ENCODE measurements at regions not wholly inside any gene's neighbourhood (a gene's known extent, or its start where the extent isn't known, plus 50 kb on each side); places are given as distances from the start of the nearest gene placed in this dataset.

DNA sequence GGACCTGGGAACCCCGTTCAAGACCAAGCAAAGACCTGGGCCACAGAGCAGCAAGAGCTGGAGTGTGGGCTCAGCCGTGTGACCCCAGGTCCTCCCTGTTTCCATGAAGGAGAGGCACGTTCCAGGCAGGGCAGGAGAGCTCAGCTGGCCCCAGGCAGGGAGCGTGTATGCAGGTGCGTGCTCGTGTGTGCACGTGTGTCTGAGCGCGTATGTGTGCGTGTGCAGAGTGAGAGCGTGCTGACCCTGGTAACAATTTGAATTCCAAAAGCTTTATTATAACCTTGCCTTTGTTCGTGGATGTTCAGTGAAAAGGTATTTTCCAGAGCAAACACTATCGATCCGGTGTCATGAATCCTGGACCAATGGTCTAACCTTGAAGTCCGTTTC, 54.6 kb downstream of the FOXL3 start:
- TF ChIP-seq CTCF (IDR thresholded peaks at IDR 0.05; ENCODE audit: borderline replicate concordance): no peak
- Histone ChIP-seq H3K4me1 (peaks cover 19% of the 10 kb centered on the region), H3K27ac (replicated peaks) (no peak overlapping the region), H3K36me3 (no peaks in the 10 kb centered on the region), H3K9me3 (replicated peaks) (no peaks in the 10 kb centered on the region), H3K27me3 (ENCODE audit: low read depth) (no peaks in the 10 kb centered on the region), H3K4me3 (no peak overlapping the region)
- DNase-seq: no peak
- intact Hi-C loops (cut with micrococcal nuclease): no loop called here

DNA sequence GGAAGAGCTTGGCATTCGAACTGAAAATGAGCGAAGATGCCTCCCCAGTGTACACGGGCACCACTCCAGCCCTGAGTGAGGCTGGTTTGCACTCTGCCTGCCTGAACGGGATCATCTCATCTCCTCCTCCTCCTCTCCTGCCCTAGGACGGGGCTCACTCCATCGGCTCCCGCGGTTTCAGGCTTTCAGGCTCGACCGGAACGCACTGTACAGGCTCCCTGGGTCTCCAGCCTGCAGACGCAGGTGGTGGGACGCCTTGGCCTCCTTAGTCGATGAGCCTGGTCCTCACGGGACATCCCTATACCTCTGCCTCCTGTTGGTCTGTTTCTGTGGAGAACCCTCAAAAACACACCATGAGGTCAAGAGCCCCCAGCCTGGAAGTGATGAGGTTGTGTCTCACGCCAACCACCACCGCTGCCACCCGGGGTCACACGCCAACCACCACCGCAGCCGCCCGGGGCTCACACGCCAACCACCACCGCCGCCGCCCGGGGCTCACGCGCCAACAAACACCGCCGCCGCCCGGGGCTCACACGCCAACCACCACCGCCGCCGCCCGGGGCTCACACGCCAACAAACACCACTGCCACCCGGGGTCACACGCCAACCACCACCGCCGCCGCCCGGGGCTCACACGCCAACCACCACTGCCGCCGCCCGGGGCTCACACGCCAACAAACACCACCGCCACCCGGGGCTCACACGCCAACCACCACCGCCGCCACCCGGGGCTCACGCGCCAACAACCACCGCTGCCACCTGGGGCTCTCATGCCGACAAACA, 56.3 kb downstream of the FOXL3 start:
- Histone ChIP-seq H3K9me3 (replicated peaks) (no peaks in the 10 kb centered on the region), H3K27ac (replicated peaks) (no peak overlapping the region), H3K4me3 (no peak overlapping the region), H3K4me1 (peaks cover 9% of the 10 kb centered on the region), H3K36me3 (no peaks in the 10 kb centered on the region), H3K27me3 (ENCODE audit: low read depth) (peaks cover 2% of the 10 kb centered on the region)
- no peak for TF ChIP-seq CTCF (IDR thresholded peaks at IDR 0.05; ENCODE audit: borderline replicate concordance)
- intact Hi-C loops (cut with micrococcal nuclease): no loop called here
- no peak for DNase-seq

DNA sequence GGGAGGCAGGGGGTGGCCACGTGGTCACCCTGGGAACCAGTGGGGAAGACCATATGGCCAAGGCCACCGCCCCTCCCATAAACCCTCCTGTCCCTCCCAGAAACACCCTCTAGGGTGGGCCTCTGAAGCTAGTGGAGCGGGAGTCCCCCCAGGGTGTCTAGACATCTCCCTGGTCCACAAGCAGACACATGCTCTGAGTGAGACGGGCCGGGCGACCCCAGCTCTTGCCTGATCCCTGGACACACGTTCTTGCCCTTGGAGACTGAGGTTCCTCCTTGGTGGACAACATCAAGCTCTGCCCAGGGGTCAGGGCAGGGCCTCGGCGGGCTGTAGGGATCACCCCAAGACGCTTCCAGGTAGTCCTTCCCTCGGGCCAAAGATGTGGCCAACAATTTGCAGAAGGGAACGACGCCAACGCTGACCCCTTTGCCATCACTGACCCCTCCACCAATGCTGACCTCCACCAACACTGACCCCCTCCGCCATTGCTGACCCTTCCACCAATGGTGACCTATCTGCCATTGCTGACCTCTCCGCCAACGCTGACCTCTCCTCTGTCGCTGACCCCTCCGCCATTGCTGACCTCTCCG, 57.1 kb downstream of the FOXL3 start:
- no peak for DNase-seq
- no peak for TF ChIP-seq CTCF (IDR thresholded peaks at IDR 0.05; ENCODE audit: borderline replicate concordance)
- no peaks in the 10 kb centered on the region for H3K36me3 ChIP-seq
- no peak overlapping the region for H3K27ac ChIP-seq (replicated peaks)
- peaks cover 10% of the 10 kb centered on the region for H3K27me3 ChIP-seq (ENCODE audit: low read depth)
- H3K4me1 ChIP-seq: peaks cover 6% of the 10 kb centered on the region
- no peaks in the 10 kb centered on the region for H3K9me3 ChIP-seq (replicated peaks)
- intact Hi-C loops (cut with micrococcal nuclease): no loop called here
- no peak overlapping the region for H3K4me3 ChIP-seq

- Histone ChIP-seq H3K9me3 (replicated peaks) (no peaks in the 10 kb centered on the region), H3K27ac (replicated peaks) (no peak overlapping the region), H3K27me3 (ENCODE audit: low read depth) (peaks cover 18% of the 10 kb centered on the region), H3K4me1 (peaks cover 5% of the 10 kb centered on the region), H3K4me3 (no peak overlapping the region), H3K36me3 (no peaks in the 10 kb centered on the region)
- intact Hi-C loops (cut with micrococcal nuclease): no loop called here
- no peak for TF ChIP-seq CTCF (IDR thresholded peaks at IDR 0.05; ENCODE audit: borderline replicate concordance)
- no peak for DNase-seq
These were observed 57.9 kb downstream of the FOXL3 start for GRCh38 chr7:347644-348479.

- intact Hi-C loops (cut with micrococcal nuclease): no loop called here
- Histone ChIP-seq H3K4me3 (no peak overlapping the region), H3K4me1 (peaks cover 5% of the 10 kb centered on the region), H3K9me3 (replicated peaks) (no peaks in the 10 kb centered on the region), H3K27ac (replicated peaks) (no peak overlapping the region), H3K36me3 (no peaks in the 10 kb centered on the region), H3K27me3 (ENCODE audit: low read depth) (peaks cover 24% of the 10 kb centered on the region)
- no peak for TF ChIP-seq CTCF (IDR thresholded peaks at IDR 0.05; ENCODE audit: borderline replicate concordance)
- no peak for DNase-seq
These were observed 58.5 kb downstream of the FOXL3 start for GRCh38 chr7:348480-348844.
